WTC11 (cell line): ENCODE measurements at regions not wholly inside any gene's neighbourhood (a gene's known extent, or its start where the extent isn't known, plus 50 kb on each side); places are given as distances from the start of the nearest gene placed in this dataset.

Source experiments
- PREB ChIP-seq: sonication (generic); formaldehyde crosslinking; IDR thresholded peaks from 2 replicates; pipeline ENCODE4 v1.8.1; 2022; ENCODE audit warnings: mild to moderate bottlenecking, missing genetic modification reagents, moderate library complexity, borderline replicate concordance
- TEAD1 ChIP-seq: sonication (generic); formaldehyde crosslinking; IDR thresholded peaks from 2 replicates; pipeline ENCODE4 v1.8.0; 2022; ENCODE audit warnings: mild to moderate bottlenecking, missing genetic modification reagents
- USF2 ChIP-seq: sonication (generic); formaldehyde crosslinking; IDR thresholded peaks from 2 replicates; pipeline ENCODE4 v1.8.1; 2023; ENCODE audit warnings: mild to moderate bottlenecking, missing genetic modification reagents, moderate library complexity
- ZBTB21 ChIP-seq: sonication (generic); formaldehyde crosslinking; IDR thresholded peaks from 2 replicates; pipeline ENCODE4 v1.8.1; 2023; ENCODE audit warnings: mild to moderate bottlenecking, missing genetic modification reagents, borderline replicate concordance
- ZNF232 ChIP-seq: sonication (generic); formaldehyde crosslinking; IDR thresholded peaks from 2 replicates; pipeline ENCODE4 v1.8.0; 2022; ENCODE audit warnings: mild to moderate bottlenecking, missing genetic modification reagents
- ZNF423 ChIP-seq: fragments of 250-450 bp; sonication (Bioruptor Pico); IDR thresholded peaks from 2 replicates; pipeline ENCODE4 v2.1.2; 2022; ENCODE audit warnings: mild to moderate bottlenecking, moderate library complexity
- TF ChIP-seq, protein P1 (sequence below): fragments of 200-600 bp; IDR thresholded peaks from 2 replicates; pipeline ENCODE4 v1.8.0; 2022; ENCODE audit warnings: antibody characterized with exemption
- TF ChIP-seq, protein P2 (sequence below): sonication (generic); formaldehyde crosslinking; IDR thresholded peaks from 2 replicates; pipeline ENCODE4 v1.8.1; 2022; ENCODE audit warnings: missing genetic modification reagents, borderline replicate concordance
- TF ChIP-seq, protein P3 (sequence below): sonication (generic); formaldehyde crosslinking; conservative IDR thresholded peaks from 2 replicates; pipeline ENCODE4 v1.8.1; 2022; ENCODE audit warnings: mild to moderate bottlenecking, missing genetic modification reagents

DNA sequence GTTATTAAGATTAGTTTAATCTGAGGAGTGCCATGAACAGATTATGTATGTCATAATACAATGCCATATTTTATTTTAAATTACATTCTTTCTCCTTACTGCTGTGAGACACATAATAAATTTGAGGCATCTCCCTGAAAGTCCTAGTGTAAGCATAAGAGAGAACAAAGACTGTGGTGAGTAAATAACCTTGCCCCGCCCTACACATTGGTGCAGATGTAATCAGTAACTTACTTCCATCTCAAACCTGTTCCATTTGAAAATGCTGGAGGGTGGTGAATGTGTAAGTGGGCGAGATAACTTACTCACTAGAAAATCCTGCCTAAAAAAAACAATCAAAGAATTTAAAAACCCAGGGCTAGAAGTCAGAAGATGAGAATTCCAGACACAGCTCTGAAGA lies 338.1 kb upstream of the SLIT2 start:
- TF ChIP-seq ZNF232 (CRISPR knock-in tag) (no peak), ZNF423 (CRISPR knock-in tag) (no peak), PREB (CRISPR knock-in tag) (no peak), USF2 (CRISPR knock-in tag) (no peak), ZBTB21 (CRISPR knock-in tag) (no peak), TEAD1 (CRISPR knock-in tag) (no peak)
- TF ChIP-seq, protein P1, sequence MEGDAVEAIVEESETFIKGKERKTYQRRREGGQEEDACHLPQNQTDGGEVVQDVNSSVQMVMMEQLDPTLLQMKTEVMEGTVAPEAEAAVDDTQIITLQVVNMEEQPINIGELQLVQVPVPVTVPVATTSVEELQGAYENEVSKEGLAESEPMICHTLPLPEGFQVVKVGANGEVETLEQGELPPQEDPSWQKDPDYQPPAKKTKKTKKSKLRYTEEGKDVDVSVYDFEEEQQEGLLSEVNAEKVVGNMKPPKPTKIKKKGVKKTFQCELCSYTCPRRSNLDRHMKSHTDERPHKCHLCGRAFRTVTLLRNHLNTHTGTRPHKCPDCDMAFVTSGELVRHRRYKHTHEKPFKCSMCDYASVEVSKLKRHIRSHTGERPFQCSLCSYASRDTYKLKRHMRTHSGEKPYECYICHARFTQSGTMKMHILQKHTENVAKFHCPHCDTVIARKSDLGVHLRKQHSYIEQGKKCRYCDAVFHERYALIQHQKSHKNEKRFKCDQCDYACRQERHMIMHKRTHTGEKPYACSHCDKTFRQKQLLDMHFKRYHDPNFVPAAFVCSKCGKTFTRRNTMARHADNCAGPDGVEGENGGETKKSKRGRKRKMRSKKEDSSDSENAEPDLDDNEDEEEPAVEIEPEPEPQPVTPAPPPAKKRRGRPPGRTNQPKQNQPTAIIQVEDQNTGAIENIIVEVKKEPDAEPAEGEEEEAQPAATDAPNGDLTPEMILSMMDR = no peak
- TF ChIP-seq, protein P2, sequence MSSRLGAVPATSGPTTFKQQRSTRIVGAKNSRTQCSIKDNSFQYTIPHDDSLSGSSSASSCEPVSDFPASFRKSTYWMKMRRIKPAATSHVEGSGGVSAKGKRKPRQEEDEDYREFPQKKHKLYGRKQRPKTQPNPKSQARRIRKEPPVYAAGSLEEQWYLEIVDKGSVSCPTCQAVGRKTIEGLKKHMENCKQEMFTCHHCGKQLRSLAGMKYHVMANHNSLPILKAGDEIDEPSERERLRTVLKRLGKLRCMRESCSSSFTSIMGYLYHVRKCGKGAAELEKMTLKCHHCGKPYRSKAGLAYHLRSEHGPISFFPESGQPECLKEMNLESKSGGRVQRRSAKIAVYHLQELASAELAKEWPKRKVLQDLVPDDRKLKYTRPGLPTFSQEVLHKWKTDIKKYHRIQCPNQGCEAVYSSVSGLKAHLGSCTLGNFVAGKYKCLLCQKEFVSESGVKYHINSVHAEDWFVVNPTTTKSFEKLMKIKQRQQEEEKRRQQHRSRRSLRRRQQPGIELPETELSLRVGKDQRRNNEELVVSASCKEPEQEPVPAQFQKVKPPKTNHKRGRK (CRISPR knock-in tag) = no peak
- TF ChIP-seq, protein P3, sequence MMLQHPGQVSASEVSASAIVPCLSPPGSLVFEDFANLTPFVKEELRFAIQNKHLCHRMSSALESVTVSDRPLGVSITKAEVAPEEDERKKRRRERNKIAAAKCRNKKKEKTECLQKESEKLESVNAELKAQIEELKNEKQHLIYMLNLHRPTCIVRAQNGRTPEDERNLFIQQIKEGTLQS (CRISPR knock-in tag) = no peak
